GM18870 (cell line): ENCODE measurements at regions not wholly inside any gene's neighbourhood (a gene's known extent, or its start where the extent isn't known, plus 50 kb on each side); places are given as distances from the start of the nearest gene placed in this dataset.

ENCODE experiments used
- ATAC-seq: cut with Tn5 transposase; IDR thresholded peaks from one replicate; pipeline ENCODE4 v1.9.1; 2021; ENCODE audit warnings: moderate library complexity; ENCODE audit not compliant: unreplicated experiment

- ATAC-seq, result no peak
Observed at GRCh38 chr3:168608926-168609325, 513.2 kb upstream of the GOLIM4 start.

GRCh38 chr3:168604767-168605166, 509.0 kb upstream of the GOLIM4 start:
- no peak for ATAC-seq

DNA sequence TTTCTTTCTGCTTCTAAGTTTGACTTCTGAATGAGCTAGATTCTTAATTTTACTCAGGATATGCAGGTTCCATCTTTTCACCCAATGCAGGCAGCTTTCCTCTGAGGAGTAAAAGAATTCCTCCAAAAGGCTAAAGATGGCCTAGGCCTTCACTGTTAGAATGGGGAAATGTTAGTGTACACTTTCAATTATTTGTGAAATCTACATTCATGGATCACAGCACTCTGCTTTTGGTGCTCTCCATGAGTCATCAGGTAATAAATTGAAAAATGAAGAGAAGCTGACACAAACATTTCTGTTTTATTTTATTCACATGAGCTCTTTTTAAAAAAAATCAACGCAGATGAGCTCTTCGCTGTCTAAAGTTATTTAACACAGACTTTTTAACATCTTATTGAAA, 502.5 kb upstream of the GOLIM4 start:
- ATAC-seq, result no peak

DNA sequence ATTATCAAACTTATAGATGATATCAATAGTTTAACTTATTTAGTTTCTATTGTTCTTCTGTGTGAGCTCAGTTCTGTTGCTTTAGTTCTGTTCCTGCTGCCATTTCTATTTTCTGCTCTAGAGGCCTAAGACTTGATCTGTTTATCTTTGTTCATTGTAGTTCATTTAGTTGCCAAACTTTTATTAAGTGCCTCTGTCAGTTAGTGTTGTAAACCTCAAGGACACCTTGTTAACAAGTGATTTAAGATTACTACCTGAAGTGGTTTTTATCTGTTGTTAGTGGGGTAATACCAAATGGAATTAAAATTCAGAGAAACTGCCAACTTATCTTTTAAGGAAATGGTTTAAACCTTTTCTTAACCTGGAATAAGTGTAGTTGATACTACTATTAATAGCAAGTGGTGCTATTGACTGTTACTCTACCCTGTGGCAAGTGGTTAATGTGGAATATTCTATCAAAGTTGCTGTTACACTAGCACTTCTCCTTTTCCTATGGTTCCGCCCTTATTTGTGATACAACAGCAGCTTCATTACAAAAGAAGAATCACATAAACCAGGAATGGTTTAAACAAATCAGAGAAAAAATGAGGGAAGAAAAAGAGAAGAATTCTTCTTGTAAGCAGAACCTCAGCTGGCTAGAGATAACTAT, 500.6 kb upstream of the GOLIM4 start:
- no peak for ATAC-seq

DNA sequence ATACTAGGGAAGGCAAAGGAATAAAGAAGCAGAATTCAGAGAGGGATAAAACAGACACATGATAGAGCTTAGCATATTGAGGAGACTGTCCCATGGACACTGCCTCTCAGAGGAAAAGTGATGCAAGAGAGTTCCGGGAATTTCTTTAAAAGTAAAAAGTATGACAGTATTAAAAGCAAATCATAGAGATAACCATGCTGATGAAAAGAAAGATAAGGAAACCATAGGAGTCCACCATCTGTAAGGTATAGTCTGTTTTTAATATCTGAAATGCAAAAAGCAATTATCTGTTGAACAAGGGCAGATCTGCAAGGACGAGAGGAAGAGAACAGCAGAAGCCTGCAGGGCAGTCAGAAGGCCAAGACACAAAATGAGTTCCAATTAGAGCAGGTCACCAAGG, 495.9 kb upstream of the GOLIM4 start:
- no peak for ATAC-seq

- ATAC-seq, result no peak
Observed at GRCh38 chr3:168589376-168589775, 493.7 kb upstream of the GOLIM4 start.

DNA sequence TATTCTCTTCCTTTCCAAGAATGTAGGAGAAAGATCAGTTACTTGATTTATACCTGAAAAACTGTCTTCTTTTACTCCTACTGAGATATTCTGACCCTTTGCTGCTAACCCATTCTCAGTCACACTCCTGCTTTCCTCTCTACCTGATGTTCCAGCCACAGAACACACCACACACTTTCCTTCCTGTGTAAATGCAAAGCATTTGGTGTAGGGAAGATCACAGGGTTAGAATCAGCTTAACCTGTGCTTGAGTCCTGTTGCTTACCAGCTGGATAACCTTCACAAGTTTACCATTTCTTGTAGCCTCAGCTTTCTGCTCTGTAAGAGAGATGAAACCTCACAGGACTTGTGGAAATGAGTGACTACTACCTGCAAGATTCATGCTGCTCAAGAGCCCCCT, 489.8 kb upstream of the GOLIM4 start:
- no peak for ATAC-seq

DNA sequence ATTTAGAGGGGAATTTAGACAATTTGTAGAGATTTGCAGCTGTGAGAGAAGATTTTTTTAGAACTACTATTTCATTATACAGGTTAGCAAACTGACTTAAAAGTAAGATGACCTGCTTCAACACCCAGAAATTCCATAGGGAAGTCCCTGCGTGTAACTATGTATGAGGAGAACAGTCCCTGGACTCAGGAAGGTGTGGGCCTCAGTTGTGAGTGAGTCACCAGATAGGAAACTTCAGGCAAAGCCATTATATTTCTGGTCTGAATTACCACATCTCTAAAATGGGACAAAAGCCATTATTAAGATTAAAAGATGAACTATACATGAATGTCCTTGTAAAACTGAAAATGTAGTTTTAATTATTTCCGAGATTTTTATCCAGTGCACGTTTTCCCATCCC, 488.3 kb upstream of the GOLIM4 start:
- ATAC-seq, result no peak

GRCh38 chr3:168582503-168582902, 486.8 kb upstream of the GOLIM4 start:
- ATAC-seq, result no peak

- ATAC-seq, result peak; percentile 56
Observed at GRCh38 chr3:168581771-168582225, 486.1 kb upstream of the GOLIM4 start.

GRCh38 chr3:168579010-168579409, 483.3 kb upstream of the GOLIM4 start:
- ATAC-seq, result no peak

- ATAC-seq, result no peak
Observed at GRCh38 chr3:168575750-168576149, 480.0 kb upstream of the GOLIM4 start.

DNA sequence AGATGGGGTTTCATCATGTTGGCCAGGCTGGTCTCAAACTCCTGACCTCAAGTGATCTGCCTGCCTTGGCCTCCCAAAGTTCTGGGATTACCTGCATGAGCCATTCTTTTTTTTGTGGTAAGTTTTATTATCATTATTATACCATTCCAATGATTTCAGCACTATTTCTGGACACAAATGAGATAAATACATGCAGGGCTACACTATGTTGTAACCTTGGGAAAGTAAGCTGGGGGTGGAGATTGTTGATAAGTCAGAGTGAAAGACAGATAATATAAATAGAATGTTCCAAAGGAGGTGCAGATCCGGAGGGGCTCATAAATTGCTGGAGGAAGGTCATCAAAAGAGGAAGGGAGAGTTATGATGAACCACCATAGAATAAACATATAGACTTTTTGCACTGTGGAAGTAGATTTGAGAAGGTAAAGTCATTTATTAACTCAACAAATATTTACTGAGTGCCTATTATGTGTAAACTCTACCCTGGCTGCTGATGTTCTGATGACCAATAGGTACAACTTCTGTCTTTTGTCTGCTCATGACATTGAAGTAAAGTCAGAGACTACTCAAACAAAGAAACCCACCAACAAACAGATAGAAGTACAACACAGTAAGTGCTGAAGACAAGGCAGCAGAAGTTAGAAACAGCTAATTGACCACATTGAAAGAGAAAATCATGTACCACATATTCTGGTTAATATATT, 478.9 kb upstream of the GOLIM4 start:
- ATAC-seq, result peak; percentile 58

- ATAC-seq, result no peak
Observed at GRCh38 chr3:168570404-168571155, 474.9 kb upstream of the GOLIM4 start.

DNA sequence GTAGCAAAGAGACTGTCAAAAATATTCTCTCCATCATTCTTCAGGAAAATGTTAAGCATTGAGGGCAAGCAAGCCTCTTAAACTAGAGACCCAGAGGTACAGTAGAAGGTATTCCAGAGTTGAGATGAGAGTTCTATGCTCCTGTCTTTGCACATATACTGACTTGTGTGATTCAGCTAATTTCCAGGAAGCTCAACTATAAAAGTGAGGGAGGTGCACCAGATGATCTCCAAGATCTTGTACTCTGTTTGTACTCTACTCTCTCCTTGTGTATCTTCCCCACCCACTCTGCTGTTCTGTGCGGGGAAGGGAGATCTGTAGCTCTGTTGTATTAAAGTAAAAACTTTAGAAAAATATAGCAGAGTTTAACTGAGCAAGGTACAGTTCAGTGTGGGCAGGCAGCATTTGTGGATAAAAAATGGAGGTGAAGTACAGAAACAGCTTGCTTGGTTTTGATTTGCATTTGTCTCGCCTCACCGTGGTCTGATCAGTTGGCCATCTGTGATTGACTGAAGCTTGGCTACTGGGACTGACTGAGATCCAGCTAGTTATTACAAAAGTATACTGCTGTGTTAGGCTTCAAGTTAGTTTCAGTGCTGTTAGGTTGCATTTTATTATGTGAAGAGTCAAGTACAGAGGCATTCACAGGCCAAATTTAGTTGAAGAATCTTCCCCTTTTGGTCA, 463.1 kb upstream of the GOLIM4 start:
- no peak for ATAC-seq

GRCh38 chr3:168552251-168552650, 456.5 kb upstream of the GOLIM4 start:
- ATAC-seq, result no peak

GRCh38 chr3:168548719-168549118, 453.0 kb upstream of the GOLIM4 start:
- ATAC-seq, result no peak

GRCh38 chr3:168546707-168547106, 451.0 kb upstream of the GOLIM4 start:
- ATAC-seq, result no peak

DNA sequence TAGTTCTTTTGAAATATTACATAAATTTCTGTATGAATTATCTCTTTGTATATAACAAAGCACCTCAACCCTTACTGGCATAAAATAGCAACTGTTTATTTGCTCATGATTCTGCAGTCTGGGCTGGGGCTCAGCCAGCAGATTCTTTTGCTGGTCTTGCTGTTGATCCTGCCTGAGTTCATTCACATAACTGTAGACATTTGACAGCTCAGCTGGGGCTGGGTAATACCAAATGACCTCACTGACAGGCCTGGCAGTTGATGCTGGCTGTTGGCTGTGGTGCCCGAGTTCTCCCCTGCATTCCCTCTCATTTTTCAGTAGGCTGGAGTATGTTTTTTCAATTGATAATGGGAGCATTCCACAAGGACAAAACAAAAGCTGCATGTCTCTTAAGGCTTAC, 449.9 kb upstream of the GOLIM4 start:
- no peak for ATAC-seq

- no peak for ATAC-seq
Observed at GRCh38 chr3:168544097-168544957, 448.6 kb upstream of the GOLIM4 start.
